ENCODE measurements at regions not wholly inside any gene's neighbourhood (a gene's known extent, or its start where the extent isn't known, plus 50 kb on each side); places are given as distances from the start of the nearest gene placed in this dataset.

- H3K9me2 ChIP-seq (replicated peaks; ENCODE audit: low read length), result no peaks in the 10 kb centered on the region
- intact Hi-C loops (cut with micrococcal nuclease), result no loop called here
- no TSS peak for BruUV-seq (replicated peaks)
- H3K4me2 ChIP-seq (ENCODE audit: low read length), result no peak overlapping the region
- H3K79me2 ChIP-seq (ENCODE audit: low read length), result no peaks in the 10 kb centered on the region
- ChIA-PET POLR2A (ENCODE audit: unreplicated experiment) (no interaction called here), CTCF (no interaction called here)
- H3K36me3 ChIP-seq (ENCODE audit: low read depth, low read length), result no peaks in the 10 kb centered on the region
- no peak overlapping the region for H3K4me3 ChIP-seq (ENCODE audit: low read length)
- H2AFZ ChIP-seq (ENCODE audit: low read length), result peak overlapping the region; percentile 7; the same call in 1 of the 2 replicates
- no peaks in the 10 kb centered on the region for H3K27me3 ChIP-seq (ENCODE audit: low read length)
- DNase-seq (peak; percentile 47), ATAC-seq (no peak)
- H3F3A ChIP-seq (ENCODE audit: low read length, unreplicated experiment), result no peaks in the 10 kb centered on the region
- no peak overlapping the region for H3K9ac ChIP-seq (ENCODE audit: low read length)
- TF ChIP-seq EZH2 (IDR thresholded peaks at IDR 0.05; ENCODE audit: low read length, unreplicated experiment), result no peak
- TF ChIP-seq CTCF (conservative IDR thresholded peaks at IDR 0.05; ENCODE audit: low read depth, low read length), result no peak
- no peak for TF ChIP-seq EZH2phosphoT487 (IDR thresholded peaks at IDR 0.05; ENCODE audit: borderline replicate concordance, low read length)
- no peaks in the 10 kb centered on the region for H3K9me3 ChIP-seq (ENCODE audit: low read length)
- H3K4me1 ChIP-seq (ENCODE audit: insufficient read depth, low read length), result 0 out of 2 replicates have a peak, but pooled peaks cover 7% of the 10 kb centered on the region
- no peaks in the 10 kb centered on the region for H4K20me1 ChIP-seq (ENCODE audit: low read length)
- no peak overlapping the region for H3K27ac ChIP-seq (ENCODE audit: low read length)
Observed at GRCh38 chr17:70608193-70608592, 438.9 kb downstream of the KCNJ2 start.

DNA sequence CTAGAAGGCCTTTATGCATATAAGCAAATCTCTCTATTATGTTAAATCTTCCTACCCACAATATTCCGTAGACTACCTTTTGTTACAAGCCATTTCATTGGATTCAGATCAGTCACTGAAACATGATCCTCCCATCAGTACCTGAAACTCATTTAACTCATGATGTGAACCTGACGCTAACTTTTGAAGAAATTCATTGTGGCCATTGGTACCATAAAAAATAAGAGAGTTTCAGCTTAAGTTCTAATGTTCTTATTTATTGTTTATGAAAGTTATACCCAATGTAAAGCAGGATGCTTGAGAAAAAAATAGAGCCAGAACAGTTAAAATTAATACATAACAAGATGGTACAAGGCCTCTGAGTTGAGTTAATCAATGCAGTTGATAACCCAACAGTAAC is 439.6 kb downstream of the KCNJ2 start:
- H3K4me2 ChIP-seq (ENCODE audit: low read length), result no peak overlapping the region
- POLR2A ChIA-PET (ENCODE audit: unreplicated experiment), result no interaction called here

More for the DNA sequence above, 439.6 kb downstream of the KCNJ2 start:
- H3K4me1 ChIP-seq (ENCODE audit: insufficient read depth, low read length), result 0 out of 2 replicates have a peak, but pooled peaks cover 7% of the 10 kb centered on the region
- no peaks in the 10 kb centered on the region for H3K79me2 ChIP-seq (ENCODE audit: low read length)
- no peaks in the 10 kb centered on the region for H3K36me3 ChIP-seq (ENCODE audit: low read depth, low read length)
- H3K27ac ChIP-seq (ENCODE audit: low read length), result no peak overlapping the region
- no peaks in the 10 kb centered on the region for H4K20me1 ChIP-seq (ENCODE audit: low read length)
- no peaks in the 10 kb centered on the region for H3K9me2 ChIP-seq (replicated peaks; ENCODE audit: low read length)
- no peak for DNase-seq
- H3K27me3 ChIP-seq (ENCODE audit: low read length), result no peaks in the 10 kb centered on the region
- intact Hi-C loops (cut with micrococcal nuclease), result no loop called here
- no peak overlapping the region for H2AFZ ChIP-seq (ENCODE audit: low read length)
- no peak for ATAC-seq
- no TSS peak for BruUV-seq (replicated peaks)
- no peak for TF ChIP-seq EZH2phosphoT487 (IDR thresholded peaks at IDR 0.05; ENCODE audit: borderline replicate concordance, low read length)
- TF ChIP-seq CTCF (conservative IDR thresholded peaks at IDR 0.05; ENCODE audit: low read depth, low read length), result no peak
- TF ChIP-seq EZH2 (IDR thresholded peaks at IDR 0.05; ENCODE audit: low read length, unreplicated experiment), result no peak
- H3K9ac ChIP-seq (ENCODE audit: low read length), result no peak overlapping the region
- H3F3A ChIP-seq (ENCODE audit: low read length, unreplicated experiment), result no peaks in the 10 kb centered on the region
- CTCF ChIA-PET, result no interaction called here
- no peaks in the 10 kb centered on the region for H3K9me3 ChIP-seq (ENCODE audit: low read length)
- H3K4me3 ChIP-seq (ENCODE audit: low read length), result no peak overlapping the region
